Left ventricle myocardium inferior (tissue), 1 donor: ENCODE measurements at regions not wholly inside any gene's neighbourhood (a gene's known extent, or its start where the extent isn't known, plus 50 kb on each side); places are given as distances from the start of the nearest gene placed in this dataset.
A peak's percentile ranks its signal among the peaks of the same experiment; 100 is the strongest.

ENCODE experiments used
- DNase-seq: peaks from one replicate; pipeline ENCODE4 v3.0.0-alpha.2; 2020
- H3K27ac ChIP-seq: fragments of 200-600 bp; replicated peaks from 2 replicates; pipeline ENCODE4 v1.8.0; 2021
- H3K27me3 ChIP-seq: fragments of 200-600 bp; 2 replicates; pipeline ENCODE4 v1.8.0; 2021; ENCODE audit warnings: low read depth
- H3K36me3 ChIP-seq: fragments of 200-600 bp; 2 replicates; pipeline ENCODE4 v1.8.0; 2021
- H3K4me1 ChIP-seq: fragments of 200-600 bp; 2 replicates; pipeline ENCODE4 v1.8.0; 2021
- H3K4me3 ChIP-seq: fragments of 200-600 bp; 2 replicates; pipeline ENCODE4 v1.8.0; 2021; ENCODE audit warnings: mild to moderate bottlenecking, moderate library complexity
- H3K9me3 ChIP-seq: fragments of 200-600 bp; replicated peaks from 2 replicates; pipeline ENCODE4 v1.8.0; 2021
- intact Hi-C: fragments of 100-400 bp; cut with micrococcal nuclease; formaldehyde crosslinking; loops from one replicate; pipeline ENCODE4 v1.11.0; 2022
- TF ChIP-seq, protein P1 (sequence below): fragments of 200-600 bp; IDR thresholded peaks from 2 replicates; pipeline ENCODE4 v1.8.0; 2021; ENCODE audit warnings: antibody characterized with exemption, mild to moderate bottlenecking, borderline replicate concordance
- donor health status: DM: no; HTN: yes; CAD: no; lungs with severe emphysema.

DNA sequence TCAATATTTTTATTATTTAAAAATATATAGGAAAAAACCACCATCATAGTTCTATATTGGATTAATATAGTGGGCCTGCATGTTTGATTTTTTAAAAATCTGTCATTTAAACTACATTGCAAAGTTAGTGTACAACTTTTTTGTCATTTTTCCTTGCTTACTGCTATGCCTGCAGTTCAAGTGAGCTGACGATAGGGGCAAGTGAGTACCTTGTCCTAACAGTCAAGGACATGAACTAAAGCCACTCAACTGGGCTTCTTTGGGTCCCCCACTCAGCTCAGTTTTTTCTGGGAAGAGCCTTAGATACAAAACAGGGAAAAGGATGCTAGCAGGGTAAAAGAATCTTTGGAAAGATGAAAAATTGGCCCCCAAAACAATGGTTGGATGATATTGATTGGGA is 269.9 kb downstream of the MAN2A1 start:
- H3K4me3 ChIP-seq = no peak overlapping the region
- no peaks in the 10 kb centered on the region for H3K36me3 ChIP-seq
- no peak overlapping the region for H3K27ac ChIP-seq
- intact Hi-C loops = no loop called here
- H3K9me3 ChIP-seq = no peaks in the 10 kb centered on the region
- no peaks in the 10 kb centered on the region for H3K4me1 ChIP-seq
- no peak for DNase-seq
- TF ChIP-seq, protein P1, sequence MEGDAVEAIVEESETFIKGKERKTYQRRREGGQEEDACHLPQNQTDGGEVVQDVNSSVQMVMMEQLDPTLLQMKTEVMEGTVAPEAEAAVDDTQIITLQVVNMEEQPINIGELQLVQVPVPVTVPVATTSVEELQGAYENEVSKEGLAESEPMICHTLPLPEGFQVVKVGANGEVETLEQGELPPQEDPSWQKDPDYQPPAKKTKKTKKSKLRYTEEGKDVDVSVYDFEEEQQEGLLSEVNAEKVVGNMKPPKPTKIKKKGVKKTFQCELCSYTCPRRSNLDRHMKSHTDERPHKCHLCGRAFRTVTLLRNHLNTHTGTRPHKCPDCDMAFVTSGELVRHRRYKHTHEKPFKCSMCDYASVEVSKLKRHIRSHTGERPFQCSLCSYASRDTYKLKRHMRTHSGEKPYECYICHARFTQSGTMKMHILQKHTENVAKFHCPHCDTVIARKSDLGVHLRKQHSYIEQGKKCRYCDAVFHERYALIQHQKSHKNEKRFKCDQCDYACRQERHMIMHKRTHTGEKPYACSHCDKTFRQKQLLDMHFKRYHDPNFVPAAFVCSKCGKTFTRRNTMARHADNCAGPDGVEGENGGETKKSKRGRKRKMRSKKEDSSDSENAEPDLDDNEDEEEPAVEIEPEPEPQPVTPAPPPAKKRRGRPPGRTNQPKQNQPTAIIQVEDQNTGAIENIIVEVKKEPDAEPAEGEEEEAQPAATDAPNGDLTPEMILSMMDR = peak; percentile 7
- peaks cover 21% of the 10 kb centered on the region for H3K27me3 ChIP-seq

DNA sequence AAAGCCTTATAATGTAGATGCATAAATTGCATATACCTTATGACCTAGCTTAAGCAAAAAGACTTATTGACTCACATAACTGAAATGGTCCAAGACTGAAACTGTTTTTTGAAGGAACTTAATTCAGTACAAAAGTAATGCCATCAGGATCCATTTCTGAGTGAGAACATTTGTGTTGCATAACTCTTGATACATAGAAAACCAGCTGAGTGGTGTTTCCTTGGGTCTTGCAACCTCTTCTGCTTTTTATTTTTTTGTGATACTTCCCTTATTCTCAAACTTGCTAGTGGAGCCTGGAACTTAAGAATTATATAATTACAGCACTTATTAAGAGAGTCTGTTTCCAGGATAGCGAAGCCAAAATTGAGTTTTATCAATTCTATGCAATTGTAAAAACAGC is 272.0 kb downstream of the MAN2A1 start:
- H3K4me1 ChIP-seq = no peaks in the 10 kb centered on the region
- no peak overlapping the region for H3K4me3 ChIP-seq
- intact Hi-C loops = no loop called here
- TF ChIP-seq, protein P1 = no peak
- no peak overlapping the region for H3K27ac ChIP-seq
- no peaks in the 10 kb centered on the region for H3K36me3 ChIP-seq
- DNase-seq = no peak
- H3K27me3 ChIP-seq = peaks cover 17% of the 10 kb centered on the region
- no peaks in the 10 kb centered on the region for H3K9me3 ChIP-seq

DNA sequence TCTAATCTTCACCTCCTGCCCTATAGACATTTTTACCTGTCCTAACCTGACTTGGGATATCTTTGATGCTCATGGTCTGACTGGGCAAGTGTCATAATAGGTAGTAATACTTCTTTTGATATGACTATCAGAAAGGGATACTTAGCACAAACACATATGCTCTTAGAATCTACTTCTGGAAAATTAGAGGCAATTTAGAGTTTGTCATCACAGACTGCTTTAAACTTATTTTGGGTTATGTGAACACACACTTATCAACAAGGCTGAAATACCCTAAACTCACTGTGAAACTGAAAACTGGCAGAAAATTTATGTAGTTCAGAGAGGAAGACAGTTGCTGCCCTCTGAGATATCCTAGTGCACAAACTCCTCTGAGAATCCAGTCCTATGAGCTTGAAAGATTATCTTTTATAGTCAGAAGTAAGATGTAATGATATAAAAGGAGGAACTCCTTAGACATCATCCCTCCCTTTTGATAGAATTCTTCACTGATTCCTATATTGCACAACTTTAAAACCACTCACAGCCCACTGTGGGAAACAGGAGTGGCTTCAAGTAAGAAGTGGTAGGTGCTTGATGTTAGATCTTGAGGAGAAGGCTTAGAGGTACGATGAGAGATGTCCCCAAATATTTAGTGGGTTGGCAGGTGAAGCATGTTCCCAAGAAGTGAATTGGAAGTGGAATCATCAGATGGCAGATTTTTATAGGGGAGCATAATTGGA is 273.3 kb downstream of the MAN2A1 start:
- DNase-seq = no peak
- Histone ChIP-seq H3K4me1 (no peaks in the 10 kb centered on the region), H3K4me3 (no peak overlapping the region), H3K27ac (no peak overlapping the region), H3K9me3 (no peaks in the 10 kb centered on the region), H3K27me3 (peaks cover 17% of the 10 kb centered on the region), H3K36me3 (no peaks in the 10 kb centered on the region)
- TF ChIP-seq, protein P1 = no peak
- intact Hi-C loops = no loop called here

DNA sequence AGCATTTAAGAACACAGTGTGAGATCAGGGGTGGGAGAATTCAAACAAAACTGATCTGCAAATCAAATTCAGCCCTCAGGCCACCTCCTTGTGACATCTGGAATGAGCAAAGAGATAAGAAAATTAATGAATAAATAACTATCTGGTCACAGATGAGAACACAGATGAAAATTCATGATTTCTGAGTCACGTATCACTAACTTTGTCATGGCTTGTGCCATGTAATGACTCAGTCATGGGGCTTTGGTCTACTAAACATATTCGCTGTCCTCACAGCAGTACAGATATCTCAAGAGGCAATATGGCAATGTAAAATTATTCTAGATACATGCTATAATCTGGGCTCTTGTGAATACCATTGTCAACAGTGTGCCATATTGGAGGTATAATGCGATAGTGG is 274.4 kb downstream of the MAN2A1 start:
- intact Hi-C loops = no loop called here
- TF ChIP-seq, protein P1 = no peak
- DNase-seq = no peak

DNA sequence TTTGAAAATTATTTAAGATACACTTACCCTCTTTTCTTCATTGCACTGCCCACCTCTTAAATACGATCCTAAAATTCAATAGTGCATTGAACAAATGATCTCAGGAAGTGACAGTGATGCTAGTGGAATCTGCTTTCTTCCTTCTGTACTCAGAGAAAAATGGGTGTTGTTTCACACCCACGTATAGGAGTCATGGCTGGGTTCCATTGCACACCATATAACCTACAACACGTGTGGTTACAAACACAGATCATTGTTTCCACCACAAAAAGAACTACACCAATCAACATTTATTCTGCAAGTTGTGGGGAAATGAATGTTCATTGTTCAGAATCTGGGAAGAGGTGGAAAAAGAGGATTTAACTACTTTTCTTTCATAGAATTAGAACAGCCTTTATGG is 275.9 kb downstream of the MAN2A1 start:
- Histone ChIP-seq H3K4me1 (no peaks in the 10 kb centered on the region), H3K36me3 (no peaks in the 10 kb centered on the region), H3K9me3 (no peaks in the 10 kb centered on the region), H3K4me3 (no peak overlapping the region), H3K27ac (no peak overlapping the region), H3K27me3 (peaks cover 7% of the 10 kb centered on the region)
- intact Hi-C loops = no loop called here
- TF ChIP-seq, protein P1 = no peak
- DNase-seq = no peak

More for the DNA sequence above, 274.4 kb downstream of the MAN2A1 start:
- no peak overlapping the region for H3K4me3 ChIP-seq
- H3K27me3 ChIP-seq = peaks cover 17% of the 10 kb centered on the region
- no peaks in the 10 kb centered on the region for H3K36me3 ChIP-seq
- no peaks in the 10 kb centered on the region for H3K9me3 ChIP-seq
- no peak overlapping the region for H3K27ac ChIP-seq
- no peaks in the 10 kb centered on the region for H3K4me1 ChIP-seq
